HepG2 (cell line): ENCODE measurements at regions not wholly inside any gene's neighbourhood (a gene's known extent, or its start where the extent isn't known, plus 50 kb on each side); places are given as distances from the start of the nearest gene placed in this dataset.

Source experiments
- ATAC-seq: fragments of 200-7000 bp; cut with Tn5 transposase; 3 replicates; pipeline ENCODE4 v1.9.1; 2020; ENCODE audit warnings: mild to moderate bottlenecking, moderate library complexity
- BruUV-seq: library from RNA; stranded (reverse); fragments of 400-500 nt; replicated peaks from 2 replicates; lab custom pipeline; 2021; lab: Mats Ljungman, UMichigan
- CTCF ChIA-PET: fragments of 300-600 bp; formaldehyde crosslinking; extraction: SDS; loops from one replicate; lab custom pipeline; 2021; ENCODE audit warnings: low total read pairs, inconsistent platforms, low intra/inter-chr PET ratio; lab: Yijun Ruan, JAX
- POLR2A ChIA-PET: fragments of 350-600 bp; sonication (Branson Sonifier 250); formaldehyde crosslinking; loops from one replicate; lab custom pipeline; 2020; ENCODE audit warnings: antibody characterized with exemption, inconsistent platforms; lab: Yijun Ruan, JAX
- DNase-seq: peaks from one replicate; pipeline ENCODE4 v3.0.0-alpha.2; 2015; ENCODE audit warnings: low spot score
- FAIRE-seq: peaks from 3 replicates; lab custom pipeline; 2011; peaks lifted over from hg19 to GRCh38; lab: Jason Lieb, UNC
- H2AFZ ChIP-seq: one replicate; pipeline ENCODE4 v1.6.1; 2011; ENCODE audit warnings: low read length, inconsistent platforms
- H3K27ac ChIP-seq: fragments of 300-600 bp; 3 replicates; pipeline ENCODE4 v1.8.0; 2011; ENCODE audit warnings: mixed run types, mild to moderate bottlenecking, mixed read lengths, low read length, inconsistent platforms; ENCODE audit not compliant: insufficient read depth; ENCODE audit errors: extremely low read length
- H3K27me3 ChIP-seq, 2 experiments: fragments of 200-600 bp in 1 of 2; 2 replicates in 1 of 2; 3 replicates in 1 of 2; pipeline versions ENCODE4 v1.6.0 to v1.8.0; 2011; ENCODE audit warnings: low read length in 2 of 2, mild to moderate bottlenecking in 2 of 2, moderate library complexity in 2 of 2, inconsistent platforms in 1 of 2; ENCODE audit not compliant: insufficient read depth in 2 of 2, control insufficient read depth in 1 of 2
- H3K36me3 ChIP-seq, 2 experiments: fragments of 200-600 bp in 1 of 2; replicated peaks in 1 of 2; 2 replicates in 1 of 2; 3 replicates in 1 of 2; pipeline versions ENCODE4 v1.5.1 to v1.8.0; 2011; ENCODE audit warnings: low read length in 2 of 2, inconsistent platforms in 1 of 2; ENCODE audit not compliant: insufficient read depth in 2 of 2, control insufficient read depth in 1 of 2
- H3K4me1 ChIP-seq: 2 replicates; pipeline ENCODE4 v1.5.1; 2012; ENCODE audit warnings: low read length, inconsistent platforms; ENCODE audit not compliant: insufficient read depth
- H3K4me2 ChIP-seq: 2 replicates; pipeline ENCODE4 v1.6.0; 2011; ENCODE audit warnings: low read depth, low read length, inconsistent platforms
- H3K4me3 ChIP-seq, 3 experiments: fragments of 200-600 bp in 1 of 3; sonication (generic), shearing (Covaris generic) in 1 of 3; replicated peaks in 1 of 3; 2 replicates each; pipeline ENCODE4 v1.5.1; 2011 to 2016; ENCODE audit warnings: low read length in 3 of 3, inconsistent platforms in 2 of 3, low read depth in 2 of 3, mild to moderate bottlenecking in 2 of 3, control low read depth in 1 of 3, mixed read lengths in 1 of 3; ENCODE audit not compliant: insufficient read depth in 1 of 3
- H3K79me2 ChIP-seq: one replicate; pipeline ENCODE4 v1.6.1; 2011; ENCODE audit warnings: low read length, inconsistent platforms; ENCODE audit not compliant: insufficient read depth
- H3K9ac ChIP-seq: 2 replicates; pipeline ENCODE4 v1.6.0; 2011; ENCODE audit warnings: mild to moderate bottlenecking, low read depth, low read length, inconsistent platforms; ENCODE audit not compliant: insufficient read depth
- H3K9me3 ChIP-seq: 2 replicates; pipeline ENCODE4 v1.5.1; 2012; ENCODE audit warnings: mild to moderate bottlenecking, low read length
- H4K20me1 ChIP-seq: 2 replicates; pipeline ENCODE4 v1.6.0; 2011; ENCODE audit warnings: inconsistent platforms, mild to moderate bottlenecking, low read length, moderate library complexity; ENCODE audit not compliant: insufficient read depth
- ATAD3A ChIP-seq: sonication (generic); formaldehyde crosslinking; IDR thresholded peaks from 2 replicates; pipeline ENCODE4 v1.4.0; 2020; ENCODE audit warnings: missing genetic modification reagents
- CREBL2 ChIP-seq: sonication (generic); formaldehyde crosslinking; IDR thresholded peaks from 2 replicates; pipeline ENCODE4 v1.8.1; 2023; ENCODE audit warnings: missing genetic modification reagents, mild to moderate bottlenecking, borderline replicate concordance
- FOXK2 ChIP-seq: fragments of 450-650 bp; IDR thresholded peaks from 2 replicates; pipeline ENCODE4 v1.6.1; 2016
- GPBP1L1 ChIP-seq: sonication (generic); formaldehyde crosslinking; IDR thresholded peaks from 2 replicates; pipeline ENCODE4 v1.5.0; 2020; ENCODE audit warnings: mild to moderate bottlenecking, missing genetic modification reagents
- GTF2F1 ChIP-seq: fragments of 150-350 bp; IDR thresholded peaks from 2 replicates; pipeline ENCODE4 v1.6.1; 2014; ENCODE audit warnings: low read length
- NBN ChIP-seq: fragments of 450-650 bp; conservative IDR thresholded peaks from 2 replicates; pipeline ENCODE4 v1.6.1; 2017
- NCOA1 ChIP-seq: sonication (generic); formaldehyde crosslinking; IDR thresholded peaks from 2 replicates; pipeline ENCODE4 v1.9.0; 2021; ENCODE audit warnings: missing genetic modification reagents
- SMAD9 ChIP-seq: sonication (generic); formaldehyde crosslinking; IDR thresholded peaks from 2 replicates; pipeline ENCODE4 v1.5.1; 2020; ENCODE audit warnings: mild to moderate bottlenecking, missing genetic modification reagents
- SNRNP70 ChIP-seq: fragments of 200-400 bp; formaldehyde crosslinking; IDR thresholded peaks from 2 replicates; pipeline ENCODE4 v1.6.1; 2017; ENCODE audit warnings: mild to moderate bottlenecking, low read depth, low read length, moderate library complexity
- SOX6 ChIP-seq, 2 experiments: fragments of 450-650 bp in 1 of 2; sonication (generic) in 1 of 2; formaldehyde crosslinking in 1 of 2; IDR thresholded peaks; 2 replicates each; pipeline versions ENCODE4 v1.4.0 to v1.6.1; 2017 to 2020; ENCODE audit warnings: antibody characterized with exemption in 1 of 2, mild to moderate bottlenecking in 1 of 2, missing genetic modification reagents in 1 of 2
- STAT5B ChIP-seq: sonication (generic); formaldehyde crosslinking; IDR thresholded peaks from 2 replicates; pipeline ENCODE4 v1.4.0; 2020; ENCODE audit warnings: missing genetic modification reagents
- ZBTB33 ChIP-seq: sonication (generic); formaldehyde crosslinking; IDR thresholded peaks from 2 replicates; pipeline ENCODE4 v1.4.0; 2020; ENCODE audit warnings: missing genetic modification reagents
- ZFP36L1 ChIP-seq: sonication (generic); formaldehyde crosslinking; IDR thresholded peaks from 2 replicates; pipeline ENCODE4 v1.8.0; 2022; ENCODE audit warnings: mild to moderate bottlenecking, missing genetic modification reagents, moderate library complexity
- ZNF720 ChIP-seq: sonication (generic); formaldehyde crosslinking; IDR thresholded peaks from 2 replicates; pipeline ENCODE4 v1.4.0; 2020; ENCODE audit warnings: missing genetic modification reagents
- ZNF747 ChIP-seq: sonication (generic); formaldehyde crosslinking; IDR thresholded peaks from 2 replicates; pipeline ENCODE4 v1.8.1; 2023; ENCODE audit warnings: missing genetic modification reagents, mild to moderate bottlenecking, borderline replicate concordance
- ZNF883 ChIP-seq: sonication (generic); formaldehyde crosslinking; IDR thresholded peaks from 2 replicates; pipeline ENCODE4 v1.5.1; 2020; ENCODE audit warnings: mild to moderate bottlenecking, missing genetic modification reagents; ENCODE audit errors: not compliant biosample characterization
- ZXDC ChIP-seq: sonication (generic); formaldehyde crosslinking; IDR thresholded peaks from 2 replicates; pipeline ENCODE4 v1.5.0; 2020; ENCODE audit warnings: mild to moderate bottlenecking, missing genetic modification reagents
- WGBS: methylation state at CpG from one replicate; pipeline ENCODE4 v1.1.6; 2017; ENCODE audit warnings: low lambda C conversion rate; 5-methylcytosine and 5-hydroxymethylcytosine counted together
- in situ Hi-C: cut with HindIII; loops from 2 replicates; pipeline ENCODE4 v1.10.0; 2017; ENCODE audit warnings: low pct_unique_long_range_greater_than_20kb; ENCODE audit not compliant: extremely low pct_ligation_motif_present
- intact Hi-C: fragments of 100-400 bp; cut with micrococcal nuclease; formaldehyde crosslinking; loops from one replicate; pipeline ENCODE4 v1.10.0; 2022; ENCODE audit not compliant: unreplicated experiment
- TF ChIP-seq, protein P1 (sequence below): sonication (generic); formaldehyde crosslinking; IDR thresholded peaks from 2 replicates; pipeline ENCODE4 v1.5.1; 2020; ENCODE audit warnings: missing genetic modification reagents, mild to moderate bottlenecking, borderline replicate concordance

GRCh38 chr10:78535716-78536218 is 502.1 kb downstream of the RPS24 start:
- BruUV-seq: no TSS peak

More at GRCh38 chr10:78535716-78536218, 502.1 kb downstream of the RPS24 start:
- TF ChIP-seq SNRNP70 (no peak), FOXK2 (no peak), ATAD3A (CRISPR knock-in tag) (no peak), STAT5B (CRISPR knock-in tag) (no peak), NCOA1 (CRISPR knock-in tag) (no peak), ZBTB33 (no peak), CREBL2 (no peak), GPBP1L1 (CRISPR knock-in tag) (no peak), SOX6 (IDR thresholded peaks at IDR 0.05) (no peak), SOX6 (CRISPR knock-in tag; IDR thresholded peaks at IDR 0.05) (no peak), ZNF720 (CRISPR knock-in tag) (no peak), ZFP36L1 (CRISPR knock-in tag) (no peak), GTF2F1 (no peak), SMAD9 (CRISPR knock-in tag) (no peak), ZXDC (CRISPR knock-in tag) (no peak), ZNF747 (CRISPR knock-in tag) (no peak), ZNF883 (no peak), NBN (no peak)
- TF ChIP-seq, protein P1, sequence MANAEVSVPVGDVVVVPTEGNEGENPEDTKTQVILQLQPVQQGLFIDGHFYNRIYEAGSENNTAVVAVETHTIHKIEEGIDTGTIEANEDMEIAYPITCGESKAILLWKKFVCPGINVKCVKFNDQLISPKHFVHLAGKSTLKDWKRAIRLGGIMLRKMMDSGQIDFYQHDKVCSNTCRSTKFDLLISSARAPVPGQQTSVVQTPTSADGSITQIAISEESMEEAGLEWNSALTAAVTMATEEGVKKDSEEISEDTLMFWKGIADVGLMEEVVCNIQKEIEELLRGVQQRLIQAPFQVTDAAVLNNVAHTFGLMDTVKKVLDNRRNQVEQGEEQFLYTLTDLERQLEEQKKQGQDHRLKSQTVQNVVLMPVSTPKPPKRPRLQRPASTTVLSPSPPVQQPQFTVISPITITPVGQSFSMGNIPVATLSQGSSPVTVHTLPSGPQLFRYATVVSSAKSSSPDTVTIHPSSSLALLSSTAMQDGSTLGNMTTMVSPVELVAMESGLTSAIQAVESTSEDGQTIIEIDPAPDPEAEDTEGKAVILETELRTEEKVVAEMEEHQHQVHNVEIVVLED (CRISPR knock-in tag): no peak
- POLR2A ChIA-PET: no interaction called here
- no peak for DNase-seq
- Histone ChIP-seq H3K36me3 (no peaks in the 10 kb centered on the region), H3K27ac (no peak overlapping the region), H3K4me3 (no peak overlapping the region), H3K9me3 (no peaks in the 10 kb centered on the region), H3K4me1 (peaks cover 64% of the 10 kb centered on the region), H3K79me2 (no peaks in the 10 kb centered on the region), H4K20me1 (no peaks in the 10 kb centered on the region), H3K9ac (no peak overlapping the region), H3K4me2 (no peak overlapping the region), H3K27me3 (no peaks in the 10 kb centered on the region), H2AFZ (no peak overlapping the region)
- CTCF ChIA-PET: no interaction called here
- 100% methylated on average over 2 of the region's 4 CpGs for WGBS
- ATAC-seq: no peak
- FAIRE-seq: no peak
- in situ Hi-C loops (no loop called here), intact Hi-C loops (no loop called here)
